ENCODE measurements at regions not wholly inside any gene's neighbourhood (a gene's known extent, or its start where the extent isn't known, plus 50 kb on each side); places are given as distances from the start of the nearest gene placed in this dataset.

DNA sequence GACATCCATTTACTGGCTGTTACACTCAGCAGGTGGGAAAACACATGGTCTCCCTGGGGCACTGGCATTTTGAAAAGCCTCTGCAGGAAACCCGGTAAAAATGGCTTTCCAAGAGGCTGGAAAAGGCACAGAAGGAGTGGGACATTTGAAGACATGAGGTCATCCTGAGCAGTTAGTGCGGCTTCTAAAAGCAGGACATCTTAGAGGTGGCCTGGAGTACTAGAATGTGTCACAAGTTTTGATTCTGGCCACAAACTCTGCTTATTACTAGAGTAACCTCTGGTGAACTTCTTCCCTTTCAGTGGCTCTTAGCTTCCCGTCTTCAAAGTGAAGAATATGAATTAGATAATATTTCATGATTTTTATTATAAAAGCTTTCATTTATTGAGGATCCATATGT is 423.0 kb upstream of the BRINP1 start:
- H3K27ac Mint-ChIP-seq, result no peak overlapping the region
- H3K4me1 Mint-ChIP-seq (ENCODE audit: low read depth), result no peaks in the 10 kb centered on the region
- no peaks in the 10 kb centered on the region for H3K9me3 Mint-ChIP-seq
- no peak overlapping the region for H3K4me3 Mint-ChIP-seq
- H3K27me3 Mint-ChIP-seq (ENCODE audit: low read depth), result no peaks in the 10 kb centered on the region
- H3K36me3 Mint-ChIP-seq (ENCODE audit: low read depth), result no peaks in the 10 kb centered on the region

DNA sequence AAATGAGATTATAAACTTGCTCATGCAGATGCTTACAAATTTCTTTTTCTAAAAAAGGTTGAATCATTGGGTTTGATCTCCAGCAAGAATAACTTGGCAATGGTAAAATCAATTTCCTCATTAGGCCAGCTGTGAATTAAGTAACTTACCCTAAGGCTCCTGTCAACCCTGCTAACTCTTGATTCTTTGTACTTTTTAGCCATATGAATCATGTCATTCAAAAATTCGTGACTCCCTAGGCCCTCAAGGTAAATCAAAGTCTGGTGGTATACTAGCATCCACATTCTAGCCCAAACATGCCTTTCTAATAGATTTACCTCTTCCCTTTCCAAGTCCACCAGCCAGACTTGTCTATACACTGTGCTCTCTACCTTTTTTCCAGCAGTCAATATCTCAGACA is 420.8 kb upstream of the BRINP1 start:
- no peaks in the 10 kb centered on the region for H3K27me3 Mint-ChIP-seq (ENCODE audit: low read depth)
- no peaks in the 10 kb centered on the region for H3K36me3 Mint-ChIP-seq (ENCODE audit: low read depth)
- no peak overlapping the region for H3K4me3 Mint-ChIP-seq

DNA sequence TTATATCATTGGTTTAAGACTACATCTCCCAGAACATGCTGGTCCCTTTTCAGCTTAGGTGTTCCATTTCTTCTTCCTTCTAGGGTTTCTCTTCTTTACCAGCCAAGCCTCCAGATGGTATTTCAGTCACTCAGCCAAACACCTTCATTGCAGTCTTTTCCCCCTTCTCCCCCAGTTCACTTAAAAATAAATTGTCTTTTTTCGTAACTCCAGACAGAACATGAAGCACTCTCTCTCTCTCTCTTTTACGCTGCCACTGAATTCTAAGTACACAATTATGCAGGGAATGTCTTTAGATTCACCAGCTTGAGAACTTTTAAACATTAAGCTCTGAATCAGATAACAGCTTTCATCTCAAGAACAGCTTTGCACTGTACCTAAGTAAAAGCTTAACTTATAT is 419.7 kb upstream of the BRINP1 start:
- no peaks in the 10 kb centered on the region for H3K9me3 Mint-ChIP-seq
- H3K36me3 Mint-ChIP-seq (ENCODE audit: low read depth), result no peaks in the 10 kb centered on the region
- no peaks in the 10 kb centered on the region for H3K27me3 Mint-ChIP-seq (ENCODE audit: low read depth)
- H3K4me1 Mint-ChIP-seq (ENCODE audit: low read depth), result no peaks in the 10 kb centered on the region
- H3K27ac Mint-ChIP-seq, result no peak overlapping the region
- H3K4me3 Mint-ChIP-seq, result no peak overlapping the region

More for the DNA sequence above, 420.8 kb upstream of the BRINP1 start:
- H3K27ac Mint-ChIP-seq, result no peak overlapping the region
- no peaks in the 10 kb centered on the region for H3K4me1 Mint-ChIP-seq (ENCODE audit: low read depth)
- H3K9me3 Mint-ChIP-seq, result no peaks in the 10 kb centered on the region

DNA sequence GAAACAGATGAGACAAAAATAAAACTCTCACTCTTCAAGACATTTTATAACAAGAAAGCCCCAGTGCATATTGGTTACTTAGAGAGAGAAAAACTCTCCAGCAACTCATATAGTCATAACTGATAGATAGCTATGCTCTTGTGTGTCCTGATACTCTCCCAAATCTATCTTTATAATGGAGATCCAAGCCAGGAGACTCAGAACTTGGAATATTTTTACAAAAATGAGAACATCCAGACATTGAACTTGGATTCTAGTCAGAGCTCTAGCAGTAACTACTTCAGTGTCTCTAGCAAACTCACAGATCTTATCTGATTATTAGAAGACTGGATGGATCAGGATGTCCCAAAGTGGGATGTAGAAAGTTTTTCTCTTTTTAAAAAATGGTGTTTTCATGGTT is 412.7 kb upstream of the BRINP1 start:
- no peaks in the 10 kb centered on the region for H3K9me3 Mint-ChIP-seq
- H3K4me3 Mint-ChIP-seq, result no peak overlapping the region
- no peaks in the 10 kb centered on the region for H3K36me3 Mint-ChIP-seq (ENCODE audit: low read depth)
- no peaks in the 10 kb centered on the region for H3K27me3 Mint-ChIP-seq (ENCODE audit: low read depth)
- no peaks in the 10 kb centered on the region for H3K4me1 Mint-ChIP-seq (ENCODE audit: low read depth)
- no peak overlapping the region for H3K27ac Mint-ChIP-seq

DNA sequence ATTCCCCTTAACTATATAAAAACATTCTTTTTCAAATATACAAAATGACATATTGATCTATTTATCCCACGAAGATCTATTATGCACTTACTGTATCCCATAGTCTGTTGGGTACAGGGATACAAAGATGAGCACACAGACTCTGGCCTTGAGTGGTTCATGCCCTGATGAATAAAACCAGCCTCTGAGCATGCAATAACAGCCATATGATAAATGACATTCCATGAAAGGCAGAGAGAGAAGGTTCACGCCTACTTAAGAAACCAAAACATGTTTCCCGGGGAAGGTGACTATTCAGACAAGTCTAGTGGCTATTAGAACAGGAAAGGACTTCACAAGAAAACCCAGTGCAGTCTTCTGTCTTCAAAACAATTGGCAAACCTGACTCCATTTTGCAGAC is 406.2 kb upstream of the BRINP1 start:
- no peak overlapping the region for H3K27ac Mint-ChIP-seq
- H3K4me3 Mint-ChIP-seq, result no peak overlapping the region
- no peaks in the 10 kb centered on the region for H3K9me3 Mint-ChIP-seq
- H3K27me3 Mint-ChIP-seq (ENCODE audit: low read depth), result no peaks in the 10 kb centered on the region
- H3K36me3 Mint-ChIP-seq (ENCODE audit: low read depth), result no peaks in the 10 kb centered on the region
- no peaks in the 10 kb centered on the region for H3K4me1 Mint-ChIP-seq (ENCODE audit: low read depth)

DNA sequence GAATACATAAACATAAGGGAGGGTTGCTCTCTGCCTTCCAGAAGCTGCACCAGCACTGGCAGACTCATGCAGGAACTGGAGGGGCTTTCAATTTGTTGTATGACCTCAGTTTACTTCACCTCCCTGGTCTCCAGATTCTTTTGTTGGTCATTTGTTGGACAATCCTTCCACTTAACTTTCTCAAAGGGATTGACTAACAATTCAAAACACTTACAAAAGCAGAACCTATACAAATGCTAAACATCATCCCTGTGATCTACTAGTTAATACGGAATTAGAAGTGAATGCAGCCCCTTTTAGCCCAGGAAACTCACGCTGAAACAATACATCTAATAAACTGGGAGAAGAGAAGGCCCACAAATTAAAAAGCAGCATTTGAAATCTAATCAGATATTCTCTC is 404.6 kb upstream of the BRINP1 start:
- no peaks in the 10 kb centered on the region for H3K4me1 Mint-ChIP-seq (ENCODE audit: low read depth)
- H3K4me3 Mint-ChIP-seq, result no peak overlapping the region

DNA sequence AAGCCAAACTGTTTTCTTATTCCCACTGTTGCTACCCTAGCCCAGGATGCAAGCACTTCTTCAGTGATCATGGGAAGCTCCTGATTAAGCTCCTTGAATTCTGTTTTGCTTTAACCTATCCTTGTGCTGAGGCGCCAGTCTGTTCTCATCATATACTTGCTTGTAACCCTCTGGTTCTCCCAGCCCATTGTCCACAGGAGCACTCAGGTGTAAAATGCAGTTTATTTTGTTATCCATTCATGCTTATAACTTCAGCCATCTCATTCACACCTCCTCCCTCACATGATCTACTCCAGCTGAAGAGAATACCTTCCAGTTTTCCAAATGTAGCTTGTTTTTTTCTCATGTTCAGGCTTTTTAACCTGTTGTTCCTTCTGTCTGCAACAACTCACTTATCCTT is 402.1 kb upstream of the BRINP1 start:
- Mint-ChIP-seq H3K27me3 (ENCODE audit: low read depth) (no peaks in the 10 kb centered on the region), H3K27ac (no peak overlapping the region), H3K9me3 (no peaks in the 10 kb centered on the region), H3K4me1 (ENCODE audit: low read depth) (no peaks in the 10 kb centered on the region), H3K4me3 (no peak overlapping the region), H3K36me3 (ENCODE audit: low read depth) (no peaks in the 10 kb centered on the region)

More for the DNA sequence above, 404.6 kb upstream of the BRINP1 start:
- Mint-ChIP-seq H3K36me3 (ENCODE audit: low read depth) (no peaks in the 10 kb centered on the region), H3K9me3 (no peaks in the 10 kb centered on the region), H3K27me3 (ENCODE audit: low read depth) (no peaks in the 10 kb centered on the region), H3K27ac (no peak overlapping the region)

DNA sequence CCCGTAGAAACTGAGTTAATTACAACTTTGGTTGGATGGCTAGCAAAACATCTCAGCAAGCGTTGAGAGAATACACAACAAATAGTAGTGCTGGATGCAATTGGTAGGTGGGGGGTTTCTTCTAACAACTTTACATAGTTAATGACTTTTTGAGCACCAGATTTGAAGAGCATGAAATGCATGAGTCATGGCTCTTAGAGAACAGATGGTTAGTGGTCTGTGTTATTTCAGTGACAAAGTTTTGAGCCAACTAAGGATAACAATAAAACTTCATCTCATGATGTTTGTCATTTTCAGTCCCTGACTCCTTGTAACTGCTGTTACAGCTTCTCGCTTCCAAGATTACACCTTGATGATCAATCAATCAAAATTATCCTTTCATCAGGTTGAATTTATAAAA is 399.0 kb upstream of the BRINP1 start:
- H3K27ac Mint-ChIP-seq, result no peak overlapping the region
- H3K36me3 Mint-ChIP-seq (ENCODE audit: low read depth), result no peaks in the 10 kb centered on the region

DNA sequence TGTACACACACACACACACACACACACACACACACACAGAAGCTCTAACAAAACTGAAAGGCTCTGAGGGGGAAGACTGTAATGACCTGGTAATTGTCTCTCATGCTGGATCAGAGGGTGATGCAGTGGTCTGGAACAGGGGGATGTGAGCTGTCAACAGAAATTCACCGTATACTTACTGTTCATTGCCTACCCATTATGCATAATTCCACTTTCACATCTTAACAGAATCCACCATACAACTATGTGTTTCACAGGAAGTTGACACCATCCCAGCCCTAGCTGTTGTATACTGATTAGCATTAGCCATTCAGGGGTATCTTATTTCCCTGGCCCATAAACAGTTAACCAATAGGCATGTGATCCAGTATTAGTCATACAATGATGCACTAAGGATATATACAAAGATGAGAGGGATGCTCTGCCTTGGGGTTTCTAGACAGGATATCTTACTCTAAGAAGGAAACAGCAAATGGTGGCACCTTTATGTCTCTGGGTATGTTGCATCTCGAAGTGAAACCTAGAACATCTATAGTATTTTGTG is 396.5 kb upstream of the BRINP1 start:
- no peak overlapping the region for H3K27ac Mint-ChIP-seq
- H3K36me3 Mint-ChIP-seq (ENCODE audit: low read depth), result no peaks in the 10 kb centered on the region
- H3K4me3 Mint-ChIP-seq, result no peak overlapping the region
- no peaks in the 10 kb centered on the region for H3K4me1 Mint-ChIP-seq (ENCODE audit: low read depth)
- no peaks in the 10 kb centered on the region for H3K27me3 Mint-ChIP-seq (ENCODE audit: low read depth)
- no peaks in the 10 kb centered on the region for H3K9me3 Mint-ChIP-seq

More for the DNA sequence above, 399.0 kb upstream of the BRINP1 start:
- H3K27me3 Mint-ChIP-seq (ENCODE audit: low read depth), result no peaks in the 10 kb centered on the region
- H3K9me3 Mint-ChIP-seq, result no peaks in the 10 kb centered on the region
- no peaks in the 10 kb centered on the region for H3K4me1 Mint-ChIP-seq (ENCODE audit: low read depth)
- H3K4me3 Mint-ChIP-seq, result no peak overlapping the region

DNA sequence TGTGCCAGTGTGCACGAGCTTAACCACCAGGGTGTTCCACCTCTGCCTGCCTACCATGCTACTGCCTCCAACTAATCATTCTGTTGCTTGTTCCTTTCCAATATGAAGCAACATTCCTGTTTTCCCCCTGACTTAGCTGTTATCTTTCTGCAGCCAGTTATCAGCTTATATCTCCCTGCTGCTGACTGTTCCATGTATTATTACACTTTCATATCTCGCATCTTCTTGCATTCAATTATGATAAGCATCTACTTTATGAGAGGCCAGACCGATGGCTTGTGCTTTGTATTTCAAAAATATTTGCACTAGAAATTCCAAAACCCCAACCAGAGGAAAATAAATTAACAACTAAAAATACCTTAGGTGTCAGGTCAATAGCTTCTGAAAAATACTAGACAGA is 394.0 kb upstream of the BRINP1 start:
- H3K4me3 Mint-ChIP-seq, result no peak overlapping the region
- no peak overlapping the region for H3K27ac Mint-ChIP-seq
- H3K9me3 Mint-ChIP-seq, result no peaks in the 10 kb centered on the region

DNA sequence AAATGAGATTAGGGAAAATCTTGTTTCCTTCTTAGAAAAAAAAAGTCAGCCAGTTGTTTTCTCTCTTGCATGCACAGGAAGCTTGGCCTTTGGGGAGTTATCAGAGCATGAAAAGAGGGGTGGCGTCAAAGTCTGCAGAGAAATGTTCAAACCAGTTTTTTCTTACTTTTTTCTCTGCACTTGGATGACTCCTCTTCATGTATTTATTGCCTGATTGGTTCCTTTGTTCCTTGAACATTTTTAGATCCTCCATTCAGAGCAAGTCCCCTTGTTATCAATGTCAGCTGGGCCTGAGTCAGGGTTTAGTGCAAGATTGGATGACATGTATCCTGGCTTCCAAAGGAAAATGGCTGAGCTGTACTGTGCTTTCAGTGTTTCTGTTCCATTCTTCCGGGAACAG is 392.6 kb upstream of the BRINP1 start:
- H3K27ac Mint-ChIP-seq, result no peak overlapping the region
- no peaks in the 10 kb centered on the region for H3K4me1 Mint-ChIP-seq (ENCODE audit: low read depth)
- no peak overlapping the region for H3K4me3 Mint-ChIP-seq
- no peaks in the 10 kb centered on the region for H3K27me3 Mint-ChIP-seq (ENCODE audit: low read depth)
- H3K36me3 Mint-ChIP-seq (ENCODE audit: low read depth), result no peaks in the 10 kb centered on the region
- no peaks in the 10 kb centered on the region for H3K9me3 Mint-ChIP-seq

More for the DNA sequence above, 394.0 kb upstream of the BRINP1 start:
- no peaks in the 10 kb centered on the region for H3K36me3 Mint-ChIP-seq (ENCODE audit: low read depth)
- no peaks in the 10 kb centered on the region for H3K4me1 Mint-ChIP-seq (ENCODE audit: low read depth)
- H3K27me3 Mint-ChIP-seq (ENCODE audit: low read depth), result no peaks in the 10 kb centered on the region

DNA sequence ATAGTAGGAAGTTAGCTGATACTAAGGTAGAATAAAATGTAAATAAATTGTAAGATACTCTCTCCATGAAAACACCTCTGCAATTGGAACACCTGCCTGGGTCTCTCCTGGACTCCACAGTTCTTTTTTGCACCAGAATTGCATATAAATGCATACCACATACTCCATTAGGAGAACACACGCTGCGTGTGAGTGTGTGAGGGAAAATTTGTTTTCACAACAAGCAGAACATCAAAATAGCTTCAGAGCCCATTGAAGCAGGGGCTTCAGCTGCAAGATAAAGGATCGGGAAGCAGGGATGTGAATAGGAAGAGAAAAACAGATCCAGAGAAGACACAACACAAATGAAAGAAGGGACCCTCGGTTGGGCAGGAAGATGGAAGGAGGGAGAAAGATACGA is 389.8 kb upstream of the BRINP1 start:
- Mint-ChIP-seq H3K27me3 (ENCODE audit: low read depth) (no peaks in the 10 kb centered on the region), H3K36me3 (ENCODE audit: low read depth) (no peaks in the 10 kb centered on the region), H3K4me1 (ENCODE audit: low read depth) (no peaks in the 10 kb centered on the region), H3K9me3 (no peaks in the 10 kb centered on the region), H3K27ac (no peak overlapping the region), H3K4me3 (no peak overlapping the region)

DNA sequence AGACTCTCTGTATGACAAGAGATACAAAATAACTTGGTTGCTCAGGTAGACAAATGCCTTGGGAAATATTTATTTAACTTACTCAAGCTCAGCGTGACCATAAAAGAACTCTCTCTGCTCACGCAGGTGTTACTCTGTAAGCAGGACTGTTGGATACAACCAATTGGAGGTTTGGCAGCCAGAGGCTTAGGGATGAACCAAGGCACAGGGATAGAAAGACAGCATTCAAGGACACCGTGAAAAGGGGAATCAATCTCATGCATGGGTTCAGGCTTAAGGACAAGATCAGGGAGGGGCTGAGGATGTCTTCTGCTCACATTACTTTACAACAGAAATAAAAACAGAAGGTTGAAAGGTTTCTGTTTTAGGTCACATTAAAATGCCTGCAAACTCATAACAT is 389.0 kb upstream of the BRINP1 start:
- Mint-ChIP-seq H3K4me1 (ENCODE audit: low read depth) (no peaks in the 10 kb centered on the region), H3K4me3 (no peak overlapping the region), H3K36me3 (ENCODE audit: low read depth) (no peaks in the 10 kb centered on the region), H3K9me3 (no peaks in the 10 kb centered on the region), H3K27ac (no peak overlapping the region), H3K27me3 (ENCODE audit: low read depth) (no peaks in the 10 kb centered on the region)

DNA sequence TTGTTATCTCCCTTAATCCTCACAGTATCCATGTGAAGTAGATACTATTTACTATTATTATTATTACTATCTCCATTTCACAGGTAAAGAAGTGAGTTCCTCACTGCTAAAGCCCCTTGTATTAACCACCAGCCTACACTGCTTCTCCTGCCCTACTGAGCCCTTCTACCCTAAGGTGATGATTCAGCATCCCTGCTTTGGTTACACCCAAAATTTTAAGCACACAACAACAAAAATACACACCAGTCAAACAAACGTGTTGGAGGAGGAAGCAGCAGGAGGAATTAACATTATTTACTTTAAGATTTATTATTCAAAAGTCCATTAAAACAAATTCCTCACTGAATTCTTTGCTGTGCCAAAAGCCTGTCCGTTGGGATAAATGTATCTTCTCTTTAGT is 370.2 kb upstream of the BRINP1 start:
- Mint-ChIP-seq H3K4me3 (no peak overlapping the region), H3K4me1 (ENCODE audit: low read depth) (no peaks in the 10 kb centered on the region), H3K27ac (no peak overlapping the region), H3K9me3 (peaks cover 4% of the 10 kb centered on the region), H3K27me3 (ENCODE audit: low read depth) (no peaks in the 10 kb centered on the region), H3K36me3 (ENCODE audit: low read depth) (no peaks in the 10 kb centered on the region)

DNA sequence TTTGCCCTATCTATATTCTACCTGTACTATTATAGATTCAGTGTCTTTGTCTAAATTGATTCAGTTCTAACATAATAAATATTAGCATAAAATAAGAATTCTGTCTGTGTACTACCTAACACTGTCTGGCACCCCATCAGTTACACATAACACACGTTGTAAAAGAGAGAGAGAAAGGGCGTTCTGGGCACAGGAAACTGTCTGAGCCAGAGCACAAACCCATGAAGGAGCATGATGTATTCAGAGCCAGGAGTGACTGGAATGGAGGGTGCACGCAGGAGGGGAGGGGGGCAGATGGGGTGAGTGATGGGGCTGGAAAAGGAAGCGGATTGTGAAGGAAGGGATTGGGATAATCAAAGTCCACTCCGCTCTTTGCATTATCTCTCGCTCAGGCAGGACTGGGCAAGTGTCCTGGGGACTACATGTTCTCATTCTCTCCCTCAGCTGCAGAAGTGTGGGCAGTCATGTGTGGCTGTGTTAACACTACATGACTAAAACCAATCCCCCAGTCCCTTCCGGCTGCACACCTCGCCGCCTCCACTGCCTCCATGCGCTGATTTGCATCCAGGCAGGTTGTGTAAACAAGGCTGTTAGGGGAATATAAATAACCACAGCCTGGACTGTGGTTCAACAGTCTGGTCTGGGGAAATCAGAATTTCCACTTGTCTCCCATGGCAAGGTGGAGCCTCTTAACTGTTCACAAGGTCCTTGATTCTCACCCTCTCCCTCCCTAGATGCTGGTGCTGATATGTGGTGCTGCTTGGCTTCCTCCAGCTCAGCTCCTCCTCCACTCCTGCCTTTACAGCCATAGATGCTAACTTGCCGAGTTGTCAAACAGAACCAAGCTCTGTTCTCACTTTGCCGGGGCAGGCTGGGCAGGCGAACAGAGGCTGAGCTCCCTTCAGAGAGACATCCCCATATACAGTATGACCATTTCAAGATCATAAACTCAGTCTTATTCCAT is 367.5 kb upstream of the BRINP1 start:
- Mint-ChIP-seq H3K4me1 (ENCODE audit: low read depth) (no peaks in the 10 kb centered on the region), H3K27ac (no peak overlapping the region), H3K27me3 (ENCODE audit: low read depth) (no peaks in the 10 kb centered on the region), H3K36me3 (ENCODE audit: low read depth) (no peaks in the 10 kb centered on the region), H3K9me3 (peaks cover 4% of the 10 kb centered on the region), H3K4me3 (no peak overlapping the region)
